T-helper 1 cell (primary cell): ENCODE measurements at regions not wholly inside any gene's neighbourhood (a gene's known extent, or its start where the extent isn't known, plus 50 kb on each side); places are given as distances from the start of the nearest gene placed in this dataset.
A peak's percentile ranks its signal among the peaks of the same experiment; 100 is the strongest.
"Not testable (repeated sequence)": the region's sequence is repeated elsewhere in the genome, so short reads cannot be mapped to it uniquely, and the experiment has no call there.

Source experiments
- DNase-seq, 5 donors: peaks; one replicate each; pipeline ENCODE4 v3.0.0-alpha.2; 2012 to 2020

DNA sequence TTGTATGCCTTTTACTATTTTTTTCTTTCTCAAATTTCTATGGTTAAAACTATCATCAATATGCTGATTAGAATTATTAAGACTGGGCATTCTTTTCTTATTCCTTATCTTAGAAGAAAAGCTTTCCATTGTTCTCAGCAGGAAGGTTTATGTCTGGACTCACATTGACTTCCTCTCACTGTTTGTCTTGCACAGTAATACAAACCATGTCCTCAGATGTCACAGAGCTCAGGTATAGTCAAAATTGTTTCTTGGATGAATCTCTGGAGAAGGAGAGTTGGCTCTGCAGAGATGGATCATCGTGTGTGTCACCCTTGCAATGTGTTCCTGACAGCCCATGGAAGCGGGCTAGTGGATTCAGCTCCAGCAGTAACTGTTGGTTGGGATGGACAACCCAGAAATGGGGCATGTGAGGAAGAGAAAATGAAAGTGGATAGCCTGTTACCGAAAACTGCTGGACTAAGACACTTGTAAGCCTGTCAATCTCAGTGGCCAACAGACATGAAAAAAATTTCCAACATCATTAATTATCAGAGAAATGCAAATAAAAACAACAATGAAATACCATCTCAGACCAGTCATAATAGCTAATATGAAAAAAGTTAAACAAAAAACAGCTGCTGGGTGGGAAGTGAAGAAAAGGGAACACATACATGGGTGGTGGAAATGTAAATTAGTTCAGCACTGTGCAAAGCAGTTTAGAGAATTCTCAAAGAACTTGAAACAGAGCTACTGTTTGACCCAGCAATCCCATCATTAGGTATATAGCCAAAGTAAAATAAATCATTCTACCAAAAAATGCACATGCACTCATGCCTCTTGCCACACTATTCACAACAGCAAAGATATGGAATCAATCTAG, 967.8 kb downstream of the TMEM121 start:
- no peak for DNase-seq

DNA sequence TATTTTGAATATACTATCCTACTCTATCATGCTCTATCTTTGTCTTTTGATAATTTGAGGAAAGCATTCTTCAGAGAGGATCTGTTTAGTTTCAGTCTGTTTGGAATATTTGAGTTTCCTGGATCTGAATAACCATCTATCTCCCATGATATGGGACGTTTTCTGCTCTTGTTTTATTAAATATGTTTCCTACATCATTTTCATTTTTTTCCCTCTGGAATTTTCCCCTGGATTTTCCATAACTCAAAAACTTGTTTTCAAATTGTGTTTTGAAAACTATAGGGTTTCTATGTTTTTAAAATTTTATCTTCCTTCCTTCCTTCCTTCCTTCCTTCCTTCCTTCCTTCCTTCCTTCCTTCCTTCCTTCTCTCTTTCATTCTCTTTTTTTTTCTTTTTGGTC, 974.2 kb downstream of the TMEM121 start:
- DNase-seq, result no peak

DNA sequence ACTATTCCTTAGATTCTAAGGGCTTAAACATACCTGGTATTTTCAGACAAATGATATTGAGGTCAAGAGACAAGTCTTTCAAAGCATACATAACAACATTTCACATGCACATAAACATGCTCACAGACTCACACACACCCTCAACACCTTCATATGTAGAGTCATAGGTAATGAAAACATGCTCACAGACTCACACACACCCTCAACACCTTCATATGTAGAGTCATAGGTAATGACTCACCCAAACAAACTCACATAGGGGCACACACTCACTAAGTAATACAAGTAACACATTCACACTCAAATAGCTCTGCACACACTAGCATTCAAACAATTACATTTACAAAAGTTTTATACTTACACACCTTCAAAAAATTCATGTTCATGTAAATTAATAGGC, 975.5 kb downstream of the TMEM121 start:
- no peak for DNase-seq

DNA sequence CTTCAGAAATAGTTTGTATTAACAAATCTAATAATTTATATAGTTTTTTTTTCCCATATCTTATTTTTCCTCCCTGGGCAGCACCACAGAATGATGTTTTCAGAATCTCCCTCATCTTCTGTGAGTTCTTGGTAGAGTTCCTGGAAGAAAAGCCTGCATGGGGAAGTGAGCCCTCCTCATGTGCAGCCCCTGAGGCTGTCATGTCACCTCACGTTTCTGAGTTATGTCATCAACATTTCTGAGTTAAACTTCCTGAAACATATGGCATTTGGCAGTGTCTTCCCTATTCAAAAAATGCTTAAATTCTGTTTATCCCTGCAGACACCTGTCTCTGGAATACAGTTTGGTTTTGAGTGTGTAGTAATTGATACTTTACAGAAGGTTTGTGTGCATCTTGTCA, 979.0 kb downstream of the TMEM121 start:
- no peak for DNase-seq

DNA sequence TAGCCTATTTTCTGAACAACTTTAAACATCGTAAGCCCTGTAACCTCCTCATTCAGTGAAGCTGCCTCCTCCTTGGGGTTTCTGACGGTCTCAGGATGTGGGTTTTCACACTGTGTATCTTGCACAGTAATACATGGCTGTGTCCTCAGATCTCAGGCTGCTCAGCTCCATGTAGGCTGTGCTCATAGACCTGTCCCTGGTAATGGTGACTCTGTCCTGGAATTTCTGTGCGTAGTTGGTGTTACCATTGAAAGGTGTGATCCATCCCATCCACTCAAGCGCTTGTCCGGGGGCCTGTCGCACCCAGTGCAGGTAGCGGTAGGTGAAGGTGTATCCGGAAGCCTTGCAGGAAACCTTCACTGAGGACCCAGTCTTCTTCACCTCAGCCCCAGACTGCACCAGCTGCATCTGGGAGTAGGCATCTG, 980.5 kb downstream of the TMEM121 start:
- peak; percentile 12 to 73 (median 32) for DNase-seq

DNA sequence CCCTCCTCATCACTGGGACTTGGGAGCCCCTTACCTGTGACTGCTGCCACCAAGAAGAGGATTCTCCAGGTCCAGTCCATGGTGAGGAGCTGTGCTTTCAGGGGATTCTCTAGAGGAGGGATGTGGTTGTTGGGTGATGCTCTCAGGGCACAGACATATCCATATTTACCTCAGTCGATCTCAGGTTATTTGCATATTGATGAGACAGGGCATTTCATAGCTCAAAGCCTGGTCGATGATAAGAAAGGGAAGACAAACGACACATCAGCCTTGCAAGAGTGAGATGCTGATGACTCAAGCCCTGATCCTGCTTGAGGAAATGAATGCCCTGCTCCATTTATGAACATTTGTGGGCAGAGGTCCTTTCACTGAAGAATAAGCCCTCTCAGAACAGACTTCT, 981.0 kb downstream of the TMEM121 start:
- peak in 1 of 5 donors; percentile 44 for DNase-seq

DNA sequence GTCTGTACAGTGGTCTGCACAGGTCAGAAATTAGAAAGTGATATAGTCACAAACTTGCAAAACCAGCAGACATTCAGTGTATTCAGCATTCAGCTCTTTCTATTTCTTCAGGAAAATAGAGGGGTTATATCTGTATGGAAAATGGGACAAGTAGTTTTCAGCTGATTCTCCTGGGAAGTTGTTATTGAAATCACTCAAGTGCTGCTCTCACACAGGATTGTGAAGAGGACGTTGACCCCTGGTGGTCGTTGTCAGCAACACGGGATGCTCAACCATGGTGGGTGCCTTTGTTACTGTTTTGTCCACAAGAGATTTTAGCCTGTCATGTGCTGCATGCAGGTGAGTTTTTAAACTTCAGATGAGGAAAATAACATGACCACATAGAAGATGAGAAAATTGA, 981.8 kb downstream of the TMEM121 start:
- DNase-seq, result no peak

DNA sequence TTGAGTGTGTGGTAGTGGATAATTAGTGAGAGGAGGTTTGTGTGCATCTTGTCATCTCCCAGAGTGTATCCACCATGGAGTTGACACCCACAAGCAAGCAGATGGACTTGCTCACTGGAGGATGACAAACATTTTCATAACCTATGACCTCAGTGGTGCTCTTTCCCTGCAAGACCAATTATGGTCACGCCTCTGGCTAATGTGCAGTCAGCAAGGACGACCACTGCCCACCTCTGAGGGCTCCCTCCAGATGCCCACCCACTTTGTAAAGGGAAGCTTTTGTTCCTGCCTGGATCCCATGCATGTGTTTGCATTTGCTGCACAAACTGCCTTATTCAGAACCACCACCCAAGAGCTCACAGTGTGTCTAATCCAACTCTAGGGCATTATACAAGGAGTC, 982.8 kb downstream of the TMEM121 start:
- no peak for DNase-seq

DNA sequence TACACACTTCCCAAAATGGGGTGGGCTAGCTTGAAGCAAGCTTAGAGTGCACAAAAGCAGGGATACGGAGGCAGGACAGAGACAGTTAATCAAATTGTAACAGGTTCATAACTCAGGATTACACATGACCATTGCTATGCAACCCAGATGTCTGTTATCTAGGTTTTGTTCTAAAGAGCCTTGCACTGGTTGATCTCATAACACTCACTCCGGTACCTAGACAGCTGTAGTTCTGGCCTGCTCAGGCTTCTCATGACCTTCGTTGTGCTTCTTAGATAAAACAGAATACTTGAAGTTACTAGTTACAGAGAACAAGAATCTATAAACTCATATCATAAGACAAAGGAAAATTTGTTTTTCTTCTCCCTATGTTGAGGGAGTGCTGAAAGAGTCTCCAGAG, 983.4 kb downstream of the TMEM121 start:
- no peak for DNase-seq

DNA sequence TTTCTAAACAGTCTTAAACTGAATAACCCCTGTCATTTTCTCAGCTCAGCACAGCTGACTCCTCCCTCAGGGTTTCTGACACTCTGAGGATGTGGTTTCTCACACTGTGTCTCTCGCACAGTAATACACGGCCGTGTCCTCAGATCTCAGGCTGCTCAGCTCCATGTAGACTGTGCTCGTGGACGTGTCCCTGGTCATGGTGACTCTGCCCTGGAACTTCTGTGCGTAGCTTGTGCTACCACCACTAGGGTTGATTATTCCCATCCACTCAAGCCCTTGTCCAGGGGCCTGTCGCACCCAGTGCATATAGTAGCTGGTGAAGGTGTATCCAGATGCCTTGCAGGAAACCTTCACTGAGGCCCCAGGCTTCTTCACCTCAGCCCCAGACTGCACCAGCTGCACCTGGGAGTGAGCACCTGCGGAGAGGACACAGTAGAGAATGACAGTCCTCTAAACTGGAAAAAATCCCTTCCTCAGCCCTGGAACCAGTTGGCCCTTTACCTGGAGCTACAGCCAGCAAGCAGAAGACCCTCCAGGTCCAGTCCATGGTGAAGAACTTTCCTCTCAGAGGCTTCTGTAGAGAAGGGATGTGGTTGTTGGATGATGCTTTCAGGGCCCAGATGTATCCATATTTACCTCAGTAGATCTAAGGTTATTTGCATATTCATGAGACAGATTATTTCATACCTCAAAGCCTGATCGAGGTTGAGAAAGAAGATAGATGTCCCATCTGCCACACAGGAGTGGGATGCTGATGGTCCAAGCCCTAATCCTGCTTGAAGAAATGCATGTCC, 984.8 kb downstream of the TMEM121 start:
- peak in 4 of 5 donors; percentile 18 to 70 (median 32) for DNase-seq

DNA sequence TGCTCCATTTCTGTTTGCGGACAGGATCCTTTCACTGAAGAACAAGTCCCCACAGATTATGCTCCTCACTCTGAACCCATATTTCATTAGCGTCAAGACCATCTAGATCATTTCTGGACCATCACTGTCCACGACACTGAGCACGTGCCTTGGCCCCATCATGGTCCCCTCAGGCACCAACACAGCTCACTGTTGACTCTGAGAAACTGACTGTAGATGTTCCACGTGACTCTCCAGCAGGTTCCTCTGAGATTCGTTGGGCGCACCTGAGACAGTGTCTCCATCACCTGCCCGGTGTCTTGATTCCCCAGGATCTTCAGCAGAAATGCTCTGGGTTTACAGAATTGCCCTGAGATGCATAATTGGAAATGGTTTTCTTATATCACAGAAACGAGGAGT, 985.4 kb downstream of the TMEM121 start:
- DNase-seq, result no peak

DNA sequence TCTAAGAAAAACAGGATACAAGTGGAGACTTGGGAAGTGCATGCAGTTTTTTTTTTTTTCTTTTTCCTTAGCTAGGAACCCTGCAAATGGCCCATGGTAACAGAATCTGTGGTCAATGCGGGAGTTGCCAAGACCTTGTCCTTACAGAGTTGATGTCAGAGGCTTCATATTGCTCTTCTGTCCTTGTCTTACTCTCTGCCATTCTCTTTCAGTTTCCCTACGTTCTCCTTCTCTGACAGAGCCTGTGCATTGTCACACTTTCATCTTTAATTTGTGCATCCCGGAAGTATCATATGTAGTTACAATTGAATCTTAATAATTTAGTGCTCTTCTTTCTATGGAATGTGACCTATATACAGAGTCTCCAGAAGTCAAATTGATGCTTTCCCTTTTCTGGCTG, 986.9 kb downstream of the TMEM121 start:
- DNase-seq, result no peak

DNA sequence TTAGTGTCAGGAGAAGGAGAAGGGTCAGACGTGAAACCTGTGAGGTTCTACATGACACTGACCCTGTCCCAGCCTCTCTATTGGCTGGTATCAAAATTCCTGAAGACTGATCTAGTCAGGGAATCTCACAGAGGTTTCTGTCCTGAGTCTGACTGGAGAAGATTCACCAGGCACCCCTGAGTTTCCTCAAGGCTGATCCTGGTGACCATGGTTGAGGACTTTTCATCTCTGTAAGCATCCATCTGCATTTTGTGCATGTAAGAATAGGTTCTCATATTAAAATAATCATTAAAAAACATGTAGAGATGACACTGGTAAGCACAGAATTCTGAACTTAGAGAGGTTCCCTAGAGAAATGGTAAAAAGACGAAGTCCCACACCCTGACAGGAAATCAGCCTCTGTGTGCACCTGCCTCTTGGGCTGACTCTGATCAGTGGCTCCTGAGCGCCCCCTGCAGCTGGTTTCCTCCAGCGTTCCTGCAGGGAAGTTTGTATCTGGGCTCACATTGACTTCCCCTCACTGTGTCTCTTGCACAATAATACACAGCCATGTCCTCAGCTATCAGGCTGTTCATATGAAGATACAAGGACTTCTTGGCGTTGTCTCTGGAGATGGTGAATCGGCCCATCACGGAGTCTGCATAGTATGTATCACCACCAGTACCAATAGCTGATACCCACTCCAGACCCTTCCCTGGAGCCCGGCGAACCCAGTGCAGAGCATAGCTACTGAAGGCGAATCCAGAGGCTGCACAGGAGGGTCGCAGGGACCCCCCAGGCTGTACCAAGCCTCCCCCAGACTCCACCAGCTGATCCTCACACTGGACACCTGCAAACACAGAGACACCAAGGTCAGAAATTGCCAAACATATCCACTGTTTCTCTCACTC, 991.9 kb downstream of the TMEM121 start:
- peak; percentile 60 to 83 (median 68) for DNase-seq

DNA sequence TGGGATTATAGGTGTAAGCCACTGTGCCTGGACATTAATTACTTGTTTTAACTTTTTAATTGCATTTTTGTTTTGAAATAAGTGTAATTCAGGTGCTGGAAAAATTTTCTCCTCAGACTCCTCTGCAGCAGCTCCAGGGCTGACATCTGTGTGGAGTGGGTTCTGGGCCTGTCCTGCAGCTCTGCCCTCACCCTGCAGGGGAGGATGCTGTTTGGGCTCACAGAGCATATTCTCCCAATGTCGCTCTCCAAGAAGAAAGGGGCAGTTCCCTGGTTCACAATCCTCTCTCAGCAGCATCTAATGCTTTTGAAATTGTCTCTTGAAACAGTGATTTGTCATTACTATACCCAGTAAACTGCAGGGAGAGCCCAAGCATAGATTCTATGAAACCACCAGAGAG, 995.7 kb downstream of the TMEM121 start:
- DNase-seq, result not testable (repeated sequence)

DNA sequence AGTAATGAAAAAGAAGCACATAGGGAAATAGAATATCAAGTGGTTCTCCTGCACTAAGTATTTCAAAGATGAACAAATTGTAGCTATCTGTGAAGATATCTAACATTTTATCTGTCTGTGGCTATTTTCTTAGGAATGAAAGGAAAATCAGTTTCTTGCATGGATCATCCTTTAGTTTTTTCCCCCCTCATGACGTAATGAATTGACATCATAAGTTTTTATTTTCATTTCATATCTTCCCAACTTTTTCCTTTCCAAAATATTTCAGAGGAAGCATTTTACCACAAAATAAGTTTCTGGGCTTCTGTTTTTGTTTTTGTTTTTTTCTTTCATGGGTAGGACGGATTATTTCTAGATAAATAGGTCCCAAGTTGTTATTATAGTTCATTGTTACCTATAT, 996.6 kb downstream of the TMEM121 start:
- no peak for DNase-seq

DNA sequence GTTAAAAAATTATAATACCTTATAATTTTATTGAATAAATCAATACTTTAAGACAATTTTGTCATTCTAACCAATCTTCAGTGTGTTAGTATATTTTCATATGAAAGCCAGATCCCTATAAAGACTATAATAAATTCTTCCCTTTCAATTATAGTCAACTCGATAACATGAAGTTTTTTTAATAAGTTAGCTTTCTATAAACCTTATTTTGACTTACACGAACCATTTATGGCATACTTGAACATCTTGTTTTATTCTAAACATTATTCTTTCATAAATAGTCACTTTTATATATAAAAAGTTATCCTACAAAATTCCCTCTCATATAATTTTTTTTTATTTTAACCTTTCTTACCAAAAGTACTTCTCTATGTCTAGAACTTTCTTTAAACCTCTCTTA, 1002.3 kb downstream of the TMEM121 start:
- DNase-seq, result no peak

DNA sequence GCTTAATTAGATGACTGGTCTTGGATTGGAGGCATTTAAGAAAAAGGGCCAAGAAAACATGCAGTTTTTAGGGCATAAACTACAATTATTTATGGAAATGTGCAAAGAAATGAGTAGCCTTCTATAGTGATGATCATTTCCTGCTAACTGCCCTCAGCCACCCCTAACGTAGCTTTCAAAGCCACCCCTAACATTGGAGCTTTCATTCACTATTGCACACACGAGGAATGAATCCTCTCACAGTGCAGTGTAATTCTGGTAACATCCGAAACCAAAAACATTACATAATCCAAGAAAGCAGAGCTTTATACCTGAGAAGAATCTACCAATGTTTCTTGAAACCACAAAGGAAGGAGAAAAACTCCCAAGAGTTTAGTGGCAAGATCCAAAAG, 1003.6 kb downstream of the TMEM121 start:
- DNase-seq, result no peak

DNA sequence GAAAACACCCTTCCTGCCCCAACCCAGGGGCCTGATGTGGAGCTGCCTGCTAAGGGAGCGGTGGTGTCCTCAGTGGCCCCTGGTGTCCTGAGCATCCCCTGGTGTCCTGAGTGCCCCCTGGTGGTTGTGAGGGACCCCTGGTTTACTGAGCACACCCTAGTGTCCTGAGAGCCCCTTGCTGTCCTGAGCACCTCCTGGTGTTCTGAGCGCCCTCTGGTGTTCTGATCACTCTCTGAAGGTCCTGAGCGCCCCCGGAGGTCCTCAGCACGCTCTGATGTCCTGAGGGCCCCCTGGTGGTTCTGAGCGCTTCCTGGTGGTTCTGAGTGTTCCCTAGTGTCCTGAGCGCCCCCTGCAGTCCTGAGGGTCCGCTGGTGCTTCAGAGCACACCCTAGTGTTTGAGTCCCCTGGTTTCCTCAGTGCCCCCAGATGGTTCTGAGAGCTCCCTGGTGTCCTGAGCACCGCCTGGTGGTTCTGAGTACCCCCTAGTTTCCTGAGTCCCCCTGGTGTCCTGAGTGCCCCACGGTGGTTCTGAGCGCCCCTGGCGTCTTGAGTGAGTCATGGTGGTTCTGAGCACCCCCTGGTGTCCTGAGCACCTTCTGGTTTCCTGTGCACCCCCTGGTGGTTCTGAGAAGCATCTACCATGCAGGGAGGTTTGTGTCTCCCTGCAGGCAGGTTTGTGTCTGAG, 1004.2 kb downstream of the TMEM121 start:
- peak in 4 of 5 donors; percentile 23 to 34 (median 26) for DNase-seq

DNA sequence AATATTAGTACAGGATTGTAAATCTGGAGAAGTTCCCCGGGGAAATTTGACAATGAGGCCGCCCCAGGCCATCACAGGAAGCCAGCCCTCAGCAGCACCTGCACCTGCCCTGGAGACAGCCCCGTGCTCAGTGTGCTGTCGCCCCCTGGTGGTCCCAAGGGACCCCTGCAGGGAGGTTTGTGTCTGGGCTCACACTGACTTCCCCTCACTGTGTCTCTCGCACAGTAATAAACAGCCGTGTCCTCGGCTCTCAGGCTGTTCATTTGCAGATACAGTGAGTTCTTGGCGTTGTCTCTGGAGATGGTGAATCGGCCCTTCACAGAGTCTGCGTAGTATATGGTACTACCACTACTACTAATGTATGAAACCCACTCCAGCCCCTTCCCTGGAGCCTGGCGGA, 1011.2 kb downstream of the TMEM121 start:
- peak in 3 of 5 donors; percentile 41 to 47 (median 43) for DNase-seq

DNA sequence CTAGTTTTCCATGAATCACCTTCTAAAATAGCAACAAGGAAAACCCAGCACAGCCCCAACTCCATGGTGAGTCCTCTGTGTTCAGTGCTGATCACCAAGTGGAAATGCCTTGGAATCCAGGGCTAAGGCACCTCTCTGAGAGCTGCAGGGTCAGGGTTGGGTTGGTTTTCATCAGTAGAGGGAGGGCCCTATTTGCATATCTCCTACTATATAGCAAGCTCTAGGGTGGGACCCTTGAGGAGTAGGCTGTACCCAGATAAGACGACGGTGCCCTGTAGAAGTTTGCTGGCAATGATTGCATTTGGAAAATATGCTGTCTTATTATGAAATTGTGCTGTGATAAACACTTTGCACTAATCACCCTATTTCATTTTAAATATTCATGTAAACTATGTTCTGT, 1011.8 kb downstream of the TMEM121 start:
- DNase-seq, result no peak

DNA sequence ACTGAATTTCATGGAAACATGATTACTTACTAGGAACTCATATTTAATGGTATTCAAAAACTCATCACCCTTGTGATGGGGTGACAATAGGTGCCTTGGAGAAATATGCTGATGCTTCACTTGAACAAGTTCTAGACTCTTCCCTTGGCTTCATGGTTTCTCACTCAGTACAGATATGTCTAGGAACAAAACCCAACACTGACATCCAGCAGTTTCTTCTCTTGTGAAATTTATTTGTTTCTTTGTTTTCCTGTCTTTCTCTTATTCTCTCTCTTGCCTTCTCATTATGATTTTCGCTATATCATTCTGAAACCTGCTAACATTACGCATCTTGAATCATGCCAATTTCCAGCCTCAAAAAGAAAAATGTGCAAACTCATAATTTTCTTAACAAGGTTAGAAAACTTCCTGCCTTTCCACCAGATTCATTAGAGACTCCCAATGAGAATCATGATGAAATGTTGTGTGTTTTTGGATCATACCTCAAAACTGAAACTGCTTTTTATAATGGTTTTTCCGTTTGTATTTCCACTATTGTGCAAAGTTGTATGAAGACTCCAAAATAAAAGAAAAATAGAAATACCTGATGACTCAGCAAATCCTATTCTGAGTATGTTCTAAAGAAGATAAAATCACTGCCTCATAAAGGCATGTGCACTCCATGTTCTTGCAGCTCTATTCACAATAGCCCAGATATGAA, 1021.5 kb downstream of the TMEM121 start:
- peak in 1 of 5 donors; percentile 58 for DNase-seq

DNA sequence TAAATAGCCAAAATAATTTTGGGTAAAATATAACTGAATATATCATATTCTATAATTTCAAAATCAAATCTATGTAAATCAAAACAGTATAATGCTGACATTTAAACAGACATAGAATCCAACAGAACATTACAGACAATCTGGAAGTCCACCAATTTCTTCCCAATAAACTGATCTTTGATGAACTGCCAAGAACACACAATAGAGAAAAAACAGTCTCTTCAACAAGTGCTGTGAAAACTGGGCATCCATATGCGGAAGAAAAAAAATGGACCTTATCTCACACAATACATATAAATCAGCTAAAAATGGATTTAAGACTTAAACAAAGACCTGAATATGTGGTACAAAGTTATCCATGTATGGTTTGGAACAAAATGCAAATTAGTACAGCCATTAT, 1022.7 kb downstream of the TMEM121 start:
- DNase-seq, result no peak
